ENCODE measurements at regions not wholly inside any gene's neighbourhood (a gene's known extent, or its start where the extent isn't known, plus 50 kb on each side); places are given as distances from the start of the nearest gene placed in this dataset.

- no peak for DNase-seq (ENCODE audit: low read depth in 2 of 2, low spot score in 1 of 2)
These were observed 570.5 kb upstream of the ARGLU1 start for GRCh38 chr13:107138486-107138885.

- no peak for DNase-seq (ENCODE audit: low read depth in 2 of 2, low spot score in 1 of 2)
These were observed 566.0 kb upstream of the ARGLU1 start for GRCh38 chr13:107133950-107134349.

- no peak for DNase-seq (ENCODE audit: low read depth in 2 of 2, low spot score in 1 of 2)
These were observed 562.6 kb upstream of the ARGLU1 start for GRCh38 chr13:107130566-107130965.

GRCh38 chr13:107124730-107125129, 556.8 kb upstream of the ARGLU1 start:
- DNase-seq (ENCODE audit: low read depth in 2 of 2, low spot score in 1 of 2), result no peak

GRCh38 chr13:107124129-107124718, 556.3 kb upstream of the ARGLU1 start:
- DNase-seq (ENCODE audit: low read depth in 2 of 2, low spot score in 1 of 2), result no peak

GRCh38 chr13:107121793-107122192, 553.9 kb upstream of the ARGLU1 start:
- DNase-seq (ENCODE audit: low read depth in 2 of 2, low spot score in 1 of 2), result no peak

GRCh38 chr13:107119989-107120881, 552.3 kb upstream of the ARGLU1 start:
- DNase-seq (ENCODE audit: low read depth in 2 of 2, low spot score in 1 of 2), result no peak

GRCh38 chr13:107118506-107118905, 550.6 kb upstream of the ARGLU1 start:
- DNase-seq (ENCODE audit: low read depth in 2 of 2, low spot score in 1 of 2), result no peak

- DNase-seq (ENCODE audit: low read depth in 2 of 2, low spot score in 1 of 2), result no peak
These were observed 549.5 kb upstream of the ARGLU1 start for GRCh38 chr13:107117327-107118012.

- no peak for DNase-seq (ENCODE audit: low read depth in 2 of 2, low spot score in 1 of 2)
These were observed 545.5 kb upstream of the ARGLU1 start for GRCh38 chr13:107113387-107113786.

GRCh38 chr13:107111248-107111647, 543.3 kb upstream of the ARGLU1 start:
- no peak for DNase-seq (ENCODE audit: low read depth in 2 of 2, low spot score in 1 of 2)

- DNase-seq (ENCODE audit: low read depth in 2 of 2, low spot score in 1 of 2), result no peak
These were observed 536.7 kb upstream of the ARGLU1 start for GRCh38 chr13:107104631-107105030.

GRCh38 chr13:107102676-107103075, 534.7 kb upstream of the ARGLU1 start:
- DNase-seq (ENCODE audit: low read depth in 2 of 2, low spot score in 1 of 2), result no peak

- no peak for DNase-seq (ENCODE audit: low read depth in 2 of 2, low spot score in 1 of 2)
These were observed 531.7 kb upstream of the ARGLU1 start for GRCh38 chr13:107099661-107100060.

- no peak for DNase-seq (ENCODE audit: low read depth in 2 of 2, low spot score in 1 of 2)
These were observed 530.0 kb upstream of the ARGLU1 start for GRCh38 chr13:107097916-107098315.

- DNase-seq (ENCODE audit: low read depth in 2 of 2, low spot score in 1 of 2), result no peak
These were observed 527.9 kb upstream of the ARGLU1 start for GRCh38 chr13:107095876-107096275.

- no peak for DNase-seq (ENCODE audit: low read depth in 2 of 2, low spot score in 1 of 2)
These were observed 523.9 kb upstream of the ARGLU1 start for GRCh38 chr13:107091861-107092260.

- no peak for DNase-seq (ENCODE audit: low read depth in 2 of 2, low spot score in 1 of 2)
These were observed 523.5 kb upstream of the ARGLU1 start for GRCh38 chr13:107091428-107091827.

- no peak for DNase-seq (ENCODE audit: low read depth in 2 of 2, low spot score in 1 of 2)
These were observed 520.1 kb upstream of the ARGLU1 start for GRCh38 chr13:107088061-107088460.

- DNase-seq (ENCODE audit: low read depth in 2 of 2, low spot score in 1 of 2), result no peak
These were observed 511.6 kb upstream of the ARGLU1 start for GRCh38 chr13:107079423-107080049.

- DNase-seq (ENCODE audit: low read depth in 2 of 2, low spot score in 1 of 2), result no peak
These were observed 510.4 kb upstream of the ARGLU1 start for GRCh38 chr13:107078229-107078765.
